Ishikawa (cell line): ENCODE measurements at regions not wholly inside any gene's neighbourhood (a gene's known extent, or its start where the extent isn't known, plus 50 kb on each side); places are given as distances from the start of the nearest gene placed in this dataset.

Experiments
- CEBPB ChIP-seq: IDR thresholded peaks from 2 replicates; pipeline ENCODE4 v1.6.1; 2012
- EGR1 ChIP-seq: IDR thresholded peaks from 2 replicates; pipeline ENCODE4 v1.6.1; 2012
- EP300 ChIP-seq: IDR thresholded peaks from 2 replicates; pipeline ENCODE4 v1.6.1; 2012; ENCODE audit warnings: borderline replicate concordance
- FOXM1 ChIP-seq: IDR thresholded peaks from 2 replicates; pipeline ENCODE4 v1.6.1; 2012; ENCODE audit warnings: low read depth, borderline replicate concordance
- MAX ChIP-seq: IDR thresholded peaks from 2 replicates; pipeline ENCODE4 v1.6.1; 2012
- RAD21 ChIP-seq: IDR thresholded peaks from 2 replicates; pipeline ENCODE4 v1.6.1; 2012; ENCODE audit warnings: low read depth
- REST ChIP-seq: IDR thresholded peaks from 2 replicates; pipeline ENCODE4 v1.6.1; 2012; ENCODE audit warnings: low read depth, mild to moderate bottlenecking
- TEAD4 ChIP-seq: IDR thresholded peaks from 2 replicates; pipeline ENCODE4 v1.6.1; 2012
- USF1 ChIP-seq: IDR thresholded peaks from 2 replicates; pipeline ENCODE4 v1.6.1; 2012
- YY1 ChIP-seq: IDR thresholded peaks from 2 replicates; pipeline ENCODE4 v1.6.1; 2012; ENCODE audit warnings: low read depth

GRCh38 chr5:89723907-89724306 is 685.6 kb downstream of the CETN3 start:
- TF ChIP-seq CEBPB: no peak
- no peak for TF ChIP-seq FOXM1
- no peak for TF ChIP-seq EP300
- no peak for TF ChIP-seq TEAD4
- no peak for TF ChIP-seq USF1
- TF ChIP-seq REST: no peak
- no peak for TF ChIP-seq RAD21
- no peak for TF ChIP-seq EGR1
- TF ChIP-seq YY1: no peak
- no peak for TF ChIP-seq MAX
